ENCODE measurements at regions not wholly inside any gene's neighbourhood (a gene's known extent, or its start where the extent isn't known, plus 50 kb on each side); places are given as distances from the start of the nearest gene placed in this dataset.

- TF ChIP-seq, protein P1, sequence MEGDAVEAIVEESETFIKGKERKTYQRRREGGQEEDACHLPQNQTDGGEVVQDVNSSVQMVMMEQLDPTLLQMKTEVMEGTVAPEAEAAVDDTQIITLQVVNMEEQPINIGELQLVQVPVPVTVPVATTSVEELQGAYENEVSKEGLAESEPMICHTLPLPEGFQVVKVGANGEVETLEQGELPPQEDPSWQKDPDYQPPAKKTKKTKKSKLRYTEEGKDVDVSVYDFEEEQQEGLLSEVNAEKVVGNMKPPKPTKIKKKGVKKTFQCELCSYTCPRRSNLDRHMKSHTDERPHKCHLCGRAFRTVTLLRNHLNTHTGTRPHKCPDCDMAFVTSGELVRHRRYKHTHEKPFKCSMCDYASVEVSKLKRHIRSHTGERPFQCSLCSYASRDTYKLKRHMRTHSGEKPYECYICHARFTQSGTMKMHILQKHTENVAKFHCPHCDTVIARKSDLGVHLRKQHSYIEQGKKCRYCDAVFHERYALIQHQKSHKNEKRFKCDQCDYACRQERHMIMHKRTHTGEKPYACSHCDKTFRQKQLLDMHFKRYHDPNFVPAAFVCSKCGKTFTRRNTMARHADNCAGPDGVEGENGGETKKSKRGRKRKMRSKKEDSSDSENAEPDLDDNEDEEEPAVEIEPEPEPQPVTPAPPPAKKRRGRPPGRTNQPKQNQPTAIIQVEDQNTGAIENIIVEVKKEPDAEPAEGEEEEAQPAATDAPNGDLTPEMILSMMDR (IDR thresholded peaks at IDR 0.05; ENCODE audit: low read depth, low read length, poor library complexity, severe bottlenecking), result no peak
- TF ChIP-seq EZH2phosphoT487 (IDR thresholded peaks at IDR 0.05; ENCODE audit: borderline replicate concordance, low read length), result no peak
Observed at GRCh38 chr12:98406378-98406777, 109.0 kb upstream of the TMPO start.

Data from DOHH2 (cell line).